ENCODE measurements at regions not wholly inside any gene's neighbourhood (a gene's known extent, or its start where the extent isn't known, plus 50 kb on each side); places are given as distances from the start of the nearest gene placed in this dataset.

DNA sequence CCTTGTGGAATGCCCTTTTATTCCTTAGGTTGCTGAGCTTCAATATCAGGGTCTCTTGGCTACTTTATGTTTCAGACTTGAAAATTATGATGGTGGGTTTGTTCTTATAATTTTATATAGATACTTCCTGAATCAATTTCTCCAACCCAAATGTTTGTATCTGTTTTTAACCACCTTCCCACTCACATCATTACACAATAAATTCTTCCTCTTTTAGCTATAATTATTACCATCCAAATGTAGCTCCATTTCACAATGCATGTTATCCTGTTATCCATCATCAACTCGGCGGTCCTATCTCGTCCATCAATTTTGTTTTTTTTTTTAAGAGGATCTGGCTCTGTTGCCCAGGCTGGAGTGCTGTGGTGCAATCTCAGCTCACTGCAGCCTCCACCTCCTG is 357.6 kb upstream of the ZP4 start:
- TF ChIP-seq POLR2AphosphoS5 (IDR thresholded peaks at IDR 0.05) (no peak), CTCF (IDR thresholded peaks at IDR 0.05) (no peak), POLR2A (IDR thresholded peaks at IDR 0.05) (no peak)
